ENCODE measurements at regions not wholly inside any gene's neighbourhood (a gene's known extent, or its start where the extent isn't known, plus 50 kb on each side); places are given as distances from the start of the nearest gene placed in this dataset.
"Not testable (repeated sequence)": the region's sequence is repeated elsewhere in the genome, so short reads cannot be mapped to it uniquely, and the experiment has no call there.

GRCh38 chrX:63285375-63285774, 65.8 kb downstream of the SPIN4 start:
- H3K4me1 Mint-ChIP-seq (ENCODE audit: low read depth): no peaks in the 10 kb centered on the region

GRCh38 chrX:63284659-63285058, 66.5 kb downstream of the SPIN4 start:
- Mint-ChIP-seq H3K4me1 (ENCODE audit: low read depth) (no peaks in the 10 kb centered on the region), H3K4me3 (no peak overlapping the region), H3K36me3 (ENCODE audit: low read depth) (no peaks in the 10 kb centered on the region), H3K27me3 (ENCODE audit: insufficient read depth) (no peaks in the 10 kb centered on the region), H3K27ac (no peak overlapping the region), H3K9me3 (no peaks in the 10 kb centered on the region)
- intact Hi-C loops (cut with micrococcal nuclease): no loop called here
- no peak for DNase-seq (ENCODE audit: low spot score)

More at GRCh38 chrX:63285375-63285774, 65.8 kb downstream of the SPIN4 start:
- H3K4me3 Mint-ChIP-seq: no peak overlapping the region
- intact Hi-C loops (cut with micrococcal nuclease): no loop called here
- no peaks in the 10 kb centered on the region for H3K36me3 Mint-ChIP-seq (ENCODE audit: low read depth)
- H3K9me3 Mint-ChIP-seq: no peaks in the 10 kb centered on the region
- no peak overlapping the region for H3K27ac Mint-ChIP-seq
- H3K27me3 Mint-ChIP-seq (ENCODE audit: insufficient read depth): no peaks in the 10 kb centered on the region
- no peak for DNase-seq (ENCODE audit: low spot score)

- no peaks in the 10 kb centered on the region for H3K9me3 Mint-ChIP-seq
- H3K4me1 Mint-ChIP-seq (ENCODE audit: low read depth): no peaks in the 10 kb centered on the region
- H3K36me3 Mint-ChIP-seq (ENCODE audit: low read depth): no peaks in the 10 kb centered on the region
- no peak overlapping the region for H3K27ac Mint-ChIP-seq
- H3K27me3 Mint-ChIP-seq (ENCODE audit: insufficient read depth): no peaks in the 10 kb centered on the region
- no peak for DNase-seq (ENCODE audit: low spot score)
- H3K4me3 Mint-ChIP-seq: no peak overlapping the region
- intact Hi-C loops (cut with micrococcal nuclease): no loop called here
Observed at GRCh38 chrX:63283348-63283747, 67.8 kb downstream of the SPIN4 start.

- DNase-seq (ENCODE audit: low spot score): no peak
- Mint-ChIP-seq H3K27me3 (ENCODE audit: insufficient read depth) (no peaks in the 10 kb centered on the region), H3K9me3 (no peaks in the 10 kb centered on the region), H3K4me1 (ENCODE audit: low read depth) (no peaks in the 10 kb centered on the region), H3K36me3 (ENCODE audit: low read depth) (no peaks in the 10 kb centered on the region), H3K4me3 (no peak overlapping the region), H3K27ac (no peak overlapping the region)
- intact Hi-C loops (cut with micrococcal nuclease): no loop called here
Observed at GRCh38 chrX:63282828-63283227, 68.3 kb downstream of the SPIN4 start.

- H3K4me3 Mint-ChIP-seq: no peak overlapping the region
- no peak for DNase-seq (ENCODE audit: low spot score)
- intact Hi-C loops (cut with micrococcal nuclease): no loop called here
- H3K36me3 Mint-ChIP-seq (ENCODE audit: low read depth): no peaks in the 10 kb centered on the region
- no peak overlapping the region for H3K27ac Mint-ChIP-seq
- H3K4me1 Mint-ChIP-seq (ENCODE audit: low read depth): no peaks in the 10 kb centered on the region
- no peaks in the 10 kb centered on the region for H3K27me3 Mint-ChIP-seq (ENCODE audit: insufficient read depth)
- H3K9me3 Mint-ChIP-seq: no peaks in the 10 kb centered on the region
Observed at GRCh38 chrX:63282077-63282476, 69.1 kb downstream of the SPIN4 start.

GRCh38 chrX:63281465-63281864, 69.7 kb downstream of the SPIN4 start:
- Mint-ChIP-seq H3K36me3 (ENCODE audit: low read depth) (no peaks in the 10 kb centered on the region), H3K4me1 (ENCODE audit: low read depth) (no peaks in the 10 kb centered on the region), H3K27me3 (ENCODE audit: insufficient read depth) (no peaks in the 10 kb centered on the region), H3K27ac (no peak overlapping the region), H3K4me3 (no peak overlapping the region), H3K9me3 (no peaks in the 10 kb centered on the region)
- no peak for DNase-seq (ENCODE audit: low spot score)
- intact Hi-C loops (cut with micrococcal nuclease): no loop called here

- H3K27me3 Mint-ChIP-seq (ENCODE audit: insufficient read depth); H3K4me1 Mint-ChIP-seq (ENCODE audit: low read depth); H3K27ac Mint-ChIP-seq; DNase-seq (ENCODE audit: low spot score); intact Hi-C loops (cut with micrococcal nuclease); H3K36me3 Mint-ChIP-seq (ENCODE audit: low read depth); H3K9me3 Mint-ChIP-seq; H3K4me3 Mint-ChIP-seq: not testable (repeated sequence)
Observed at GRCh38 chrX:63277394-63277793, 73.7 kb downstream of the SPIN4 start.

GRCh38 chrX:63275127-63275526, 76.0 kb downstream of the SPIN4 start:
- no peak for DNase-seq (ENCODE audit: low spot score)
- intact Hi-C loops (cut with micrococcal nuclease): no loop called here
- no peaks in the 10 kb centered on the region for H3K4me1 Mint-ChIP-seq (ENCODE audit: low read depth)
- H3K4me3 Mint-ChIP-seq: no peak overlapping the region
- H3K36me3 Mint-ChIP-seq (ENCODE audit: low read depth): no peaks in the 10 kb centered on the region
- H3K27ac Mint-ChIP-seq: no peak overlapping the region
- no peaks in the 10 kb centered on the region for H3K9me3 Mint-ChIP-seq
- H3K27me3 Mint-ChIP-seq (ENCODE audit: insufficient read depth): no peaks in the 10 kb centered on the region

- H3K36me3 Mint-ChIP-seq (ENCODE audit: low read depth): no peaks in the 10 kb centered on the region
- intact Hi-C loops (cut with micrococcal nuclease): no loop called here
- H3K27ac Mint-ChIP-seq: no peak overlapping the region
- no peak overlapping the region for H3K4me3 Mint-ChIP-seq
- H3K9me3 Mint-ChIP-seq: no peaks in the 10 kb centered on the region
- DNase-seq (ENCODE audit: low spot score): no peak
- no peaks in the 10 kb centered on the region for H3K4me1 Mint-ChIP-seq (ENCODE audit: low read depth)
- H3K27me3 Mint-ChIP-seq (ENCODE audit: insufficient read depth): no peaks in the 10 kb centered on the region
Observed at GRCh38 chrX:63270873-63271272, 80.3 kb downstream of the SPIN4 start.

- H3K36me3 Mint-ChIP-seq (ENCODE audit: low read depth): no peaks in the 10 kb centered on the region
- no peak overlapping the region for H3K27ac Mint-ChIP-seq
- no peak for DNase-seq (ENCODE audit: low spot score)
- H3K9me3 Mint-ChIP-seq: no peaks in the 10 kb centered on the region
- no peaks in the 10 kb centered on the region for H3K27me3 Mint-ChIP-seq (ENCODE audit: insufficient read depth)
- no peak overlapping the region for H3K4me3 Mint-ChIP-seq
- intact Hi-C loops (cut with micrococcal nuclease): no loop called here
- no peaks in the 10 kb centered on the region for H3K4me1 Mint-ChIP-seq (ENCODE audit: low read depth)
Observed at GRCh38 chrX:63258144-63258543, 93.0 kb downstream of the SPIN4 start.

- intact Hi-C loops (cut with micrococcal nuclease): no loop called here
- Mint-ChIP-seq H3K27me3 (ENCODE audit: insufficient read depth) (no peaks in the 10 kb centered on the region), H3K36me3 (ENCODE audit: low read depth) (no peaks in the 10 kb centered on the region), H3K4me3 (no peak overlapping the region), H3K9me3 (no peaks in the 10 kb centered on the region), H3K4me1 (ENCODE audit: low read depth) (no peaks in the 10 kb centered on the region), H3K27ac (no peak overlapping the region)
- peak; percentile 16 for DNase-seq (ENCODE audit: low spot score)
Observed at GRCh38 chrX:63250253-63250868, 100.8 kb downstream of the SPIN4 start.

- H3K4me1 Mint-ChIP-seq (ENCODE audit: low read depth); DNase-seq (ENCODE audit: low spot score); H3K27ac Mint-ChIP-seq; H3K36me3 Mint-ChIP-seq (ENCODE audit: low read depth); H3K4me3 Mint-ChIP-seq; intact Hi-C loops (cut with micrococcal nuclease); H3K27me3 Mint-ChIP-seq (ENCODE audit: insufficient read depth); H3K9me3 Mint-ChIP-seq: not testable (repeated sequence)
Observed at GRCh38 chrX:63242689-63243088, 108.4 kb downstream of the SPIN4 start.

- H3K27ac Mint-ChIP-seq: not testable (repeated sequence)
Observed at GRCh38 chrX:63235963-63236362, 115.2 kb downstream of the SPIN4 start.

GRCh38 chrX:63233013-63233412, 118.1 kb downstream of the SPIN4 start:
- H3K4me3 Mint-ChIP-seq; H3K27me3 Mint-ChIP-seq (ENCODE audit: insufficient read depth); DNase-seq (ENCODE audit: low spot score); H3K27ac Mint-ChIP-seq; H3K9me3 Mint-ChIP-seq; intact Hi-C loops (cut with micrococcal nuclease); H3K36me3 Mint-ChIP-seq (ENCODE audit: low read depth); H3K4me1 Mint-ChIP-seq (ENCODE audit: low read depth): not testable (repeated sequence)

More at GRCh38 chrX:63235963-63236362, 115.2 kb downstream of the SPIN4 start:
- H3K9me3 Mint-ChIP-seq; DNase-seq (ENCODE audit: low spot score); intact Hi-C loops (cut with micrococcal nuclease); H3K4me1 Mint-ChIP-seq (ENCODE audit: low read depth); H3K36me3 Mint-ChIP-seq (ENCODE audit: low read depth); H3K4me3 Mint-ChIP-seq; H3K27me3 Mint-ChIP-seq (ENCODE audit: insufficient read depth): not testable (repeated sequence)
